PC-3 (cell line): ENCODE measurements at regions not wholly inside any gene's neighbourhood (a gene's known extent, or its start where the extent isn't known, plus 50 kb on each side); places are given as distances from the start of the nearest gene placed in this dataset.

Experiments used
- CTCF ChIP-seq: fragments of 300-600 bp; sonication (generic); conservative IDR thresholded peaks from 2 replicates; pipeline ENCODE4 v1.5.1; 2017; ENCODE audit warnings: antibody characterized with exemption, low read depth, mild to moderate bottlenecking, low read length
- EZH2 ChIP-seq: fragments of 300-600 bp; sonication (generic); IDR thresholded peaks from one replicate; pipeline ENCODE4 v1.6.1; 2017; ENCODE audit warnings: antibody characterized with exemption, mild to moderate bottlenecking, low read length; ENCODE audit not compliant: unreplicated experiment
- EZH2phosphoT487 ChIP-seq: fragments of 300-600 bp; sonication (generic); IDR thresholded peaks from 2 replicates; pipeline ENCODE4 v1.6.1; 2018; ENCODE audit warnings: mild to moderate bottlenecking, antibody characterized with exemption, low read length, borderline replicate concordance

GRCh38 chr3:53994986-53995603 lies 103.4 kb upstream of the SELENOK start:
- no peak for TF ChIP-seq CTCF
- TF ChIP-seq EZH2phosphoT487, result no peak
- TF ChIP-seq EZH2, result no peak
